B cell (primary cell): ENCODE measurements at regions not wholly inside any gene's neighbourhood (a gene's known extent, or its start where the extent isn't known, plus 50 kb on each side); places are given as distances from the start of the nearest gene placed in this dataset.

Source experiments
- ATAC-seq: fragments of 200-7000 bp; cut with Tn5 transposase; one replicate; pipeline ENCODE4 v1.10.0; 2021; ENCODE audit warnings: low read depth, mild to moderate bottlenecking, moderate number of reproducible peaks, moderate library complexity
- CTCF ChIA-PET: fragments of 350-600 bp; sonication (Branson Sonifier 250); formaldehyde crosslinking; loops from one replicate; lab custom pipeline; 2021; ENCODE audit warnings: antibody characterized with exemption, inconsistent platforms; lab: Charles Lee
- POLR2A ChIA-PET: fragments of 350-600 bp; sonication (Branson Sonifier 250); formaldehyde crosslinking; loops from one replicate; lab custom pipeline; 2021; ENCODE audit warnings: antibody characterized with exemption; lab: Charles Lee
- DNase-seq: peaks from one replicate; pipeline ENCODE4 v3.0.0; 2013
- H2AFZ ChIP-seq: 2 replicates; pipeline ENCODE4 v1.6.1; 2012; ENCODE audit warnings: mild to moderate bottlenecking, low read depth, low read length; ENCODE audit not compliant: insufficient read depth, poor library complexity, severe bottlenecking
- H3K27ac ChIP-seq, 2 donors: 1 replicate in 1 of 2; 2 replicates in 1 of 2; pipeline ENCODE4 v1.5.1; 2012 to 2013; ENCODE audit warnings: low read length in 2 of 2, mild to moderate bottlenecking in 2 of 2, moderate library complexity in 1 of 2
- H3K27me3 ChIP-seq, 4 experiments: fragments of 200-600 bp in 1 of 4; sonication (generic) in 1 of 4; replicated peaks in 1 of 4; 1 replicate in 2 of 4; 2 replicates in 2 of 4; pipeline versions ENCODE4 v1.6.1 to v1.7.0; 2013 to 2016; ENCODE audit warnings: low read length in 3 of 4, mild to moderate bottlenecking in 2 of 4, mixed read lengths in 1 of 4, moderate library complexity in 1 of 4; ENCODE audit not compliant: insufficient read depth in 4 of 4, control insufficient read depth in 3 of 4; ENCODE audit errors: control extremely low read depth in 1 of 4
- H3K36me3 ChIP-seq, 2 experiments: replicated peaks in 1 of 2; 1 replicate in 1 of 2; 2 replicates in 1 of 2; pipeline versions ENCODE4 v1.6.1 to v1.7.1; 2013; ENCODE audit warnings: low read length in 1 of 2; ENCODE audit not compliant: insufficient read depth in 2 of 2, control insufficient read depth in 1 of 2; ENCODE audit errors: control extremely low read depth in 1 of 2, extremely low read depth in 1 of 2
- H3K4me1 ChIP-seq, 2 donors: fragments of 200-600 bp in 1 of 2; sonication (generic) in 1 of 2; 1 replicate in 1 of 2; 2 replicates in 1 of 2; pipeline versions ENCODE4 v1.5.1 to v1.6.1; 2013 to 2017; ENCODE audit warnings: low read length in 2 of 2; ENCODE audit not compliant: control insufficient read depth in 2 of 2, insufficient read depth in 2 of 2
- H3K4me2 ChIP-seq: replicated peaks from 2 replicates; pipeline ENCODE3; 2012; ENCODE audit warnings: mild to moderate bottlenecking, low read depth, low read length; ENCODE audit not compliant: poor library complexity, severe bottlenecking
- H3K4me3 ChIP-seq, 5 experiments: fragments of 200-600 bp in 1 of 5; sonication (generic) in 1 of 5; 1 replicate in 3 of 5; 2 replicates in 2 of 5; pipeline versions ENCODE4 v1.5.1 to v1.7.0; 2011 to 2016; ENCODE audit warnings: low read length in 4 of 5, mild to moderate bottlenecking in 4 of 5, low read depth in 2 of 5, control low read depth in 1 of 5, moderate library complexity in 1 of 5; ENCODE audit not compliant: insufficient read depth in 1 of 5; ENCODE audit errors: control extremely low read depth in 1 of 5, extremely low read depth in 1 of 5
- H3K79me2 ChIP-seq: fragments of 200-600 bp; sonication (generic); one replicate; pipeline ENCODE4 v1.6.0; 2016; ENCODE audit warnings: low read length; ENCODE audit not compliant: control insufficient read depth, insufficient read depth
- H3K9ac ChIP-seq: fragments of 200-600 bp; sonication (generic); 2 replicates; pipeline ENCODE4 v1.6.1; 2017; ENCODE audit warnings: mild to moderate bottlenecking, low read length, moderate library complexity
- H3K9me3 ChIP-seq, 3 donors: one replicate each; pipeline versions ENCODE4 v1.6.1 to v1.7.1; 2013; ENCODE audit warnings: low read length in 2 of 3; ENCODE audit not compliant: control insufficient read depth in 2 of 3, insufficient read depth in 1 of 3; ENCODE audit errors: control extremely low read depth in 1 of 3
- H4K20me1 ChIP-seq: 2 replicates; pipeline ENCODE4 v1.6.0; 2012; ENCODE audit warnings: mild to moderate bottlenecking, low read length; ENCODE audit not compliant: insufficient read depth, control insufficient read depth, poor library complexity, severe bottlenecking
- H3K27ac Mint-ChIP-seq: one replicate; pipeline ENCODE4 v1.8.0; 2021; ENCODE audit warnings: mixed read lengths
- H3K27me3 Mint-ChIP-seq: one replicate; pipeline ENCODE4 v1.8.0; 2021; ENCODE audit warnings: mixed read lengths
- H3K4me1 Mint-ChIP-seq: one replicate; pipeline ENCODE4 v1.8.0; 2021; ENCODE audit warnings: mixed read lengths
- H3K4me3 Mint-ChIP-seq: one replicate; pipeline ENCODE4 v1.8.0; 2021; ENCODE audit warnings: mixed read lengths
- H3K9me3 Mint-ChIP-seq: one replicate; pipeline ENCODE4 v1.8.0; 2022; ENCODE audit warnings: mixed read lengths; ENCODE audit not compliant: insufficient read depth
- EZH2 ChIP-seq: IDR thresholded peaks from 2 replicates; pipeline ENCODE4 v1.6.1; 2012; ENCODE audit warnings: borderline replicate concordance, low read depth, mild to moderate bottlenecking, moderate library complexity, low read length; ENCODE audit not compliant: insufficient read depth, poor library complexity, severe bottlenecking
- WGBS: methylation state at CpG from one replicate; pipeline ENCODE4 v1.1.5; 2013; ENCODE audit warnings: missing lambda C conversion rate; ENCODE audit not compliant: insufficient coverage; 5-methylcytosine and 5-hydroxymethylcytosine counted together
- intact Hi-C: fragments of 100-400 bp; cut with micrococcal nuclease; formaldehyde crosslinking; loops from one replicate; pipeline ENCODE4 v1.10.0; 2022
- TF ChIP-seq, protein P1 (sequence below): fragments of 200-600 bp; IDR thresholded peaks from one replicate; pipeline ENCODE4 v1.8.0; 2022; ENCODE audit warnings: antibody characterized with exemption, mild to moderate bottlenecking

- intact Hi-C loops = no loop called here
- Mint-ChIP-seq H3K4me3 (no peak overlapping the region), H3K9me3 (no peaks in the 10 kb centered on the region), H3K4me1 (no peaks in the 10 kb centered on the region), H3K27ac (no peak overlapping the region), H3K27me3 (peaks cover 17% of the 10 kb centered on the region)
- DNase-seq (no peak), ATAC-seq (no peak)
- Histone ChIP-seq H3K27me3 (no peaks in the 10 kb centered on the region), H4K20me1 (no peaks in the 10 kb centered on the region), H3K27ac (no peak overlapping the region), H3K9me3 (no peaks in the 10 kb centered on the region), H3K4me2 (no peak overlapping the region), H3K4me1 (no peaks in the 10 kb centered on the region), H2AFZ (no peak overlapping the region), H3K9ac (no peak overlapping the region), H3K36me3 (no peaks in the 10 kb centered on the region), H3K79me2 (no peaks in the 10 kb centered on the region), H3K4me3 (no peak overlapping the region)
- CTCF ChIA-PET = no interaction called here
- 94% methylated on average over 7 of the region's 8 CpGs for WGBS
- TF ChIP-seq, protein P1, sequence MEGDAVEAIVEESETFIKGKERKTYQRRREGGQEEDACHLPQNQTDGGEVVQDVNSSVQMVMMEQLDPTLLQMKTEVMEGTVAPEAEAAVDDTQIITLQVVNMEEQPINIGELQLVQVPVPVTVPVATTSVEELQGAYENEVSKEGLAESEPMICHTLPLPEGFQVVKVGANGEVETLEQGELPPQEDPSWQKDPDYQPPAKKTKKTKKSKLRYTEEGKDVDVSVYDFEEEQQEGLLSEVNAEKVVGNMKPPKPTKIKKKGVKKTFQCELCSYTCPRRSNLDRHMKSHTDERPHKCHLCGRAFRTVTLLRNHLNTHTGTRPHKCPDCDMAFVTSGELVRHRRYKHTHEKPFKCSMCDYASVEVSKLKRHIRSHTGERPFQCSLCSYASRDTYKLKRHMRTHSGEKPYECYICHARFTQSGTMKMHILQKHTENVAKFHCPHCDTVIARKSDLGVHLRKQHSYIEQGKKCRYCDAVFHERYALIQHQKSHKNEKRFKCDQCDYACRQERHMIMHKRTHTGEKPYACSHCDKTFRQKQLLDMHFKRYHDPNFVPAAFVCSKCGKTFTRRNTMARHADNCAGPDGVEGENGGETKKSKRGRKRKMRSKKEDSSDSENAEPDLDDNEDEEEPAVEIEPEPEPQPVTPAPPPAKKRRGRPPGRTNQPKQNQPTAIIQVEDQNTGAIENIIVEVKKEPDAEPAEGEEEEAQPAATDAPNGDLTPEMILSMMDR = no peak
- TF ChIP-seq EZH2 = no peak
- POLR2A ChIA-PET = no interaction called here
Measured at GRCh38 chr1:29932626-29933025, 696.3 kb downstream of the PTPRU start.

- H3K9me3 ChIP-seq = no peaks in the 10 kb centered on the region
- Mint-ChIP-seq H3K27ac (no peak overlapping the region), H3K4me1 (no peaks in the 10 kb centered on the region), H3K9me3 (no peaks in the 10 kb centered on the region), H3K4me3 (no peak overlapping the region), H3K27me3 (peaks cover 17% of the 10 kb centered on the region)
- no peak overlapping the region for H3K4me3 ChIP-seq
- no peaks in the 10 kb centered on the region for H3K4me1 ChIP-seq
- ChIA-PET POLR2A (no interaction called here), CTCF (no interaction called here)
- TF ChIP-seq, protein P1 = no peak
- no peaks in the 10 kb centered on the region for H3K36me3 ChIP-seq
- DNase-seq (no peak), ATAC-seq (no peak)
- no peak overlapping the region for H3K4me2 ChIP-seq
- H3K27ac ChIP-seq = no peak overlapping the region
- 70% methylated on average over 12 of the region's 13 CpGs for WGBS
- no peaks in the 10 kb centered on the region for H3K27me3 ChIP-seq
- no peaks in the 10 kb centered on the region for H4K20me1 ChIP-seq
- no peak overlapping the region for H3K9ac ChIP-seq
- H2AFZ ChIP-seq = no peak overlapping the region
- intact Hi-C loops = no loop called here
- H3K79me2 ChIP-seq = no peaks in the 10 kb centered on the region
Measured at GRCh38 chr1:29931477-29932175, 695.3 kb downstream of the PTPRU start.
